Liver (tissue), 8 donors: ENCODE measurements at regions not wholly inside any gene's neighbourhood (a gene's known extent, or its start where the extent isn't known, plus 50 kb on each side); places are given as distances from the start of the nearest gene placed in this dataset.

ENCODE experiments used
- DNase-seq: peaks from one replicate; pipeline ENCODE4 v3.0.0-alpha.2; 2017; ENCODE audit warnings: low spot score
- H3K27ac ChIP-seq, 2 donors: one replicate each; pipeline ENCODE4 v1.7.0; 2013; ENCODE audit warnings: inconsistent platforms in 2 of 2, low read length in 2 of 2, control low read depth in 1 of 2, low read depth in 1 of 2, mild to moderate bottlenecking in 1 of 2
- H3K27me3 ChIP-seq, 4 donors: one replicate each; pipeline versions ENCODE4 v1.6.1 to v1.7.0; 2013; ENCODE audit warnings: low read length in 3 of 4, inconsistent platforms in 1 of 4, mild to moderate bottlenecking in 1 of 4, moderate library complexity in 1 of 4; ENCODE audit not compliant: control insufficient read depth in 4 of 4, insufficient read depth in 4 of 4
- H3K36me3 ChIP-seq, 4 donors: one replicate each; pipeline versions ENCODE4 v1.6.1 to v1.7.0; 2013; ENCODE audit warnings: low read length in 3 of 4, mild to moderate bottlenecking in 3 of 4, low read depth in 1 of 4, moderate library complexity in 1 of 4; ENCODE audit not compliant: control insufficient read depth in 4 of 4, insufficient read depth in 3 of 4
- H3K4me1 ChIP-seq, 4 donors: one replicate each; pipeline versions ENCODE4 v1.6.1 to v1.7.0; 2013; ENCODE audit warnings: low read length in 3 of 4, mild to moderate bottlenecking in 3 of 4, moderate library complexity in 1 of 4; ENCODE audit not compliant: control insufficient read depth in 4 of 4, insufficient read depth in 4 of 4
- H3K4me3 ChIP-seq, 3 donors: one replicate each; pipeline versions ENCODE4 v1.6.1 to v1.7.0; 2013; ENCODE audit warnings: low read length in 3 of 3, control low read depth in 1 of 3, low read depth in 1 of 3, mild to moderate bottlenecking in 1 of 3
- H3K9ac ChIP-seq, 2 donors: one replicate each; pipeline ENCODE4 v1.7.0; 2013; ENCODE audit warnings: low read length in 2 of 2, mild to moderate bottlenecking in 2 of 2, moderate library complexity in 2 of 2, control low read depth in 1 of 2, low read depth in 1 of 2
- H3K9me3 ChIP-seq, 4 donors: one replicate each; pipeline versions ENCODE4 v1.6.1 to v1.7.0; 2013; ENCODE audit warnings: low read length in 3 of 4; ENCODE audit not compliant: control insufficient read depth in 4 of 4
- EGR1 ChIP-seq, 2 donors: IDR thresholded peaks; 2 replicates each; pipeline ENCODE4 v1.6.1; 2016 to 2018; ENCODE audit warnings: antibody characterized with exemption in 2 of 2, low read depth in 2 of 2
- FOXA1 ChIP-seq: IDR thresholded peaks from 2 replicates; pipeline ENCODE4 v1.6.1; 2016; ENCODE audit warnings: antibody characterized with exemption
- FOXA2 ChIP-seq: IDR thresholded peaks from 2 replicates; pipeline ENCODE4 v1.6.1; 2016; ENCODE audit warnings: antibody characterized with exemption
- GABPA ChIP-seq, 2 donors: IDR thresholded peaks in 1 of 2; conservative IDR thresholded peaks in 1 of 2; 2 replicates each; pipeline ENCODE4 v1.6.1; 2016; ENCODE audit warnings: antibody characterized with exemption in 2 of 2, mild to moderate bottlenecking in 1 of 2, moderate library complexity in 1 of 2
- HNF4A ChIP-seq, 2 donors: conservative IDR thresholded peaks; 2 replicates each; pipeline ENCODE4 v1.6.1; 2016; ENCODE audit warnings: antibody characterized with exemption in 2 of 2, mild to moderate bottlenecking in 2 of 2
- HNF4G ChIP-seq: IDR thresholded peaks from 2 replicates; pipeline ENCODE4 v1.6.1; 2016; ENCODE audit warnings: antibody characterized with exemption
- JUND ChIP-seq, 2 donors: IDR thresholded peaks; 2 replicates each; pipeline ENCODE4 v1.6.1; 2016; ENCODE audit warnings: antibody characterized with exemption in 2 of 2
- NR2F2 ChIP-seq: IDR thresholded peaks from 2 replicates; pipeline ENCODE4 v1.6.1; 2016; ENCODE audit warnings: antibody characterized with exemption
- RAD21 ChIP-seq, 2 donors: IDR thresholded peaks; 2 replicates each; pipeline ENCODE4 v1.6.1; 2016; ENCODE audit warnings: antibody characterized with exemption in 2 of 2, mild to moderate bottlenecking in 2 of 2
- RXRA ChIP-seq, 2 donors: IDR thresholded peaks; 2 replicates each; pipeline ENCODE4 v1.6.1; 2017 to 2018; ENCODE audit warnings: antibody characterized with exemption in 2 of 2, mild to moderate bottlenecking in 1 of 2
- SP1 ChIP-seq: IDR thresholded peaks from 2 replicates; pipeline ENCODE4 v1.6.1; 2018; ENCODE audit warnings: antibody characterized with exemption, mild to moderate bottlenecking
- TAF1 ChIP-seq: conservative IDR thresholded peaks from 2 replicates; pipeline ENCODE4 v1.6.1; 2016; ENCODE audit warnings: antibody characterized with exemption, mild to moderate bottlenecking
- YY1 ChIP-seq: IDR thresholded peaks from 2 replicates; pipeline ENCODE4 v1.6.1; 2016; ENCODE audit warnings: antibody characterized with exemption, mild to moderate bottlenecking
- WGBS: extraction: QIAGEN DNeasy Blood & Tissue Kit; methylation state at CpG from one replicate; pipeline ENCODE4 v1.1.7; 2013; 5-methylcytosine and 5-hydroxymethylcytosine counted together
- TF ChIP-seq, protein P1 (sequence below): IDR thresholded peaks from 2 replicates; pipeline ENCODE4 v1.6.1; 2016; ENCODE audit warnings: antibody characterized with exemption
- TF ChIP-seq, protein P2 (sequence below): IDR thresholded peaks from 2 replicates; pipeline ENCODE4 v1.6.1; 2016; ENCODE audit warnings: antibody characterized with exemption
- TF ChIP-seq, protein P3 (sequence below): IDR thresholded peaks from 2 replicates; pipeline ENCODE4 v1.6.1; 2016; ENCODE audit warnings: antibody characterized with exemption
- TF ChIP-seq, protein P4 (sequence below): IDR thresholded peaks from 2 replicates; pipeline ENCODE4 v1.6.1; 2016; ENCODE audit warnings: antibody characterized with exemption, mild to moderate bottlenecking
- TF ChIP-seq, protein P5 (sequence below): fragments of 150-350 bp; IDR thresholded peaks from 2 replicates; pipeline ENCODE4 v1.5.1; 2017; ENCODE audit warnings: improper control_type of control experiment, low read depth, low read length; ENCODE audit not compliant: missing input control
- donor health status: healthy.
- donor health status: healthy.
- donor health status: healthy.
- donor health status: healthy.
- donor health status: healthy.

DNA sequence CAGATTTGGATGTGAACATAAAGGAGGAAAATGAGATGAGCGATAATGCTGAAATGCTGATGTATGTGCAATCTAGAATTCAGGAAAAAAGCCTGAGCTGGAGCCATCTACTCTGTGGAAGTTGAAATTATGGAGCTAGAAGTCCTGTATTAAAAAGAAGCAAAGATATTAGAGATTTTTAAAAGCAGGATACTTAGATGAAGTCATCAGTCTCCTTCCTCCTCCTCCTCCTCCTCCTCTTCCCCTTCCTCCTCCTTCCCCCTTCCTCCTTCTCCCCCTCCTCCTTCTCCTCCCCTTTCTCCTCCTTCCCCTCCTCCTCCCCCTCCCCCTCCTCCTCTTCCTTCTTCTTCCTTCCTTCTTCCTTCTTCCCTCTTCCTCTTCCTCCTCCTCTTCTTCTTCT is 823.8 kb upstream of the CA10 start:
- no peaks in the 10 kb centered on the region for H3K4me1 ChIP-seq
- WGBS: 88% methylated on average over 1 of the region's 1 CpG
- H3K9ac ChIP-seq: no peak overlapping the region
- no peak for DNase-seq
- H3K9me3 ChIP-seq: no peaks in the 10 kb centered on the region
- no peaks in the 10 kb centered on the region for H3K36me3 ChIP-seq
- H3K4me3 ChIP-seq: no peak overlapping the region
- H3K27me3 ChIP-seq: peaks cover 0 to 6% (median 3%) of the 10 kb centered on the region in 4 donors
- H3K27ac ChIP-seq: no peak overlapping the region
- TF ChIP-seq, protein P1, sequence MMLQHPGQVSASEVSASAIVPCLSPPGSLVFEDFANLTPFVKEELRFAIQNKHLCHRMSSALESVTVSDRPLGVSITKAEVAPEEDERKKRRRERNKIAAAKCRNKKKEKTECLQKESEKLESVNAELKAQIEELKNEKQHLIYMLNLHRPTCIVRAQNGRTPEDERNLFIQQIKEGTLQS: no peak
- TF ChIP-seq SP1: no peak
- TF ChIP-seq, protein P2, sequence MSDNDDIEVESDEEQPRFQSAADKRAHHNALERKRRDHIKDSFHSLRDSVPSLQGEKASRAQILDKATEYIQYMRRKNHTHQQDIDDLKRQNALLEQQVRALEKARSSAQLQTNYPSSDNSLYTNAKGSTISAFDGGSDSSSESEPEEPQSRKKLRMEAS: no peak
- TF ChIP-seq, protein P3, sequence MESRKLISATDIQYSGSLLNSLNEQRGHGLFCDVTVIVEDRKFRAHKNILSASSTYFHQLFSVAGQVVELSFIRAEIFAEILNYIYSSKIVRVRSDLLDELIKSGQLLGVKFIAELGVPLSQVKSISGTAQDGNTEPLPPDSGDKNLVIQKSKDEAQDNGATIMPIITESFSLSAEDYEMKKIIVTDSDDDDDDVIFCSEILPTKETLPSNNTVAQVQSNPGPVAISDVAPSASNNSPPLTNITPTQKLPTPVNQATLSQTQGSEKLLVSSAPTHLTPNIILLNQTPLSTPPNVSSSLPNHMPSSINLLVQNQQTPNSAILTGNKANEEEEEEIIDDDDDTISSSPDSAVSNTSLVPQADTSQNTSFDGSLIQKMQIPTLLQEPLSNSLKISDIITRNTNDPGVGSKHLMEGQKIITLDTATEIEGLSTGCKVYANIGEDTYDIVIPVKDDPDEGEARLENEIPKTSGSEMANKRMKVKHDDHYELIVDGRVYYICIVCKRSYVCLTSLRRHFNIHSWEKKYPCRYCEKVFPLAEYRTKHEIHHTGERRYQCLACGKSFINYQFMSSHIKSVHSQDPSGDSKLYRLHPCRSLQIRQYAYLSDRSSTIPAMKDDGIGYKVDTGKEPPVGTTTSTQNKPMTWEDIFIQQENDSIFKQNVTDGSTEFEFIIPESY: no peak
- no peak for TF ChIP-seq EGR1 (IDR thresholded peaks at IDR 0.05; ENCODE audit: low read depth in 2 of 2)
- no peak for TF ChIP-seq HNF4G
- no peak for TF ChIP-seq FOXA2
- no peak for TF ChIP-seq RXRA (IDR thresholded peaks at IDR 0.05)

DNA sequence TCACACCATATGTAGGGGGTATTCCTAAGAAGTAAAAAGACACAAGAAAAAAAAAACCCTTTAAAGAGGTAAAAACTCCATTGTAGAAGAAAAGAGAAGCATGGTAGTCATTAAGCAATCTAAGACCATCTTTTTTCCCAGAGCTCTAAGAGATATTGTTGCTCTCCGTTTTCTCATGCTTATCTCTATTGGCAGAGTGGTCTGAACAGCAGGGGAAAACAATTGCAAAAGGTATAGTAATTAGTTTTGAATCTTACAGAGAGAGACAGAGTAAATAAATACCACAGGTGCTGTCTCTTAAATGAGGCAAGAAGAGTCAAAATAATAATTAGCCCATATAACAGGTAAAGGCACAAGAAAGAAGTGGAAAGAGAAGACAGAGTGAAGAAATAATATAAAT is 821.4 kb upstream of the CA10 start:
- TF ChIP-seq, protein P4, sequence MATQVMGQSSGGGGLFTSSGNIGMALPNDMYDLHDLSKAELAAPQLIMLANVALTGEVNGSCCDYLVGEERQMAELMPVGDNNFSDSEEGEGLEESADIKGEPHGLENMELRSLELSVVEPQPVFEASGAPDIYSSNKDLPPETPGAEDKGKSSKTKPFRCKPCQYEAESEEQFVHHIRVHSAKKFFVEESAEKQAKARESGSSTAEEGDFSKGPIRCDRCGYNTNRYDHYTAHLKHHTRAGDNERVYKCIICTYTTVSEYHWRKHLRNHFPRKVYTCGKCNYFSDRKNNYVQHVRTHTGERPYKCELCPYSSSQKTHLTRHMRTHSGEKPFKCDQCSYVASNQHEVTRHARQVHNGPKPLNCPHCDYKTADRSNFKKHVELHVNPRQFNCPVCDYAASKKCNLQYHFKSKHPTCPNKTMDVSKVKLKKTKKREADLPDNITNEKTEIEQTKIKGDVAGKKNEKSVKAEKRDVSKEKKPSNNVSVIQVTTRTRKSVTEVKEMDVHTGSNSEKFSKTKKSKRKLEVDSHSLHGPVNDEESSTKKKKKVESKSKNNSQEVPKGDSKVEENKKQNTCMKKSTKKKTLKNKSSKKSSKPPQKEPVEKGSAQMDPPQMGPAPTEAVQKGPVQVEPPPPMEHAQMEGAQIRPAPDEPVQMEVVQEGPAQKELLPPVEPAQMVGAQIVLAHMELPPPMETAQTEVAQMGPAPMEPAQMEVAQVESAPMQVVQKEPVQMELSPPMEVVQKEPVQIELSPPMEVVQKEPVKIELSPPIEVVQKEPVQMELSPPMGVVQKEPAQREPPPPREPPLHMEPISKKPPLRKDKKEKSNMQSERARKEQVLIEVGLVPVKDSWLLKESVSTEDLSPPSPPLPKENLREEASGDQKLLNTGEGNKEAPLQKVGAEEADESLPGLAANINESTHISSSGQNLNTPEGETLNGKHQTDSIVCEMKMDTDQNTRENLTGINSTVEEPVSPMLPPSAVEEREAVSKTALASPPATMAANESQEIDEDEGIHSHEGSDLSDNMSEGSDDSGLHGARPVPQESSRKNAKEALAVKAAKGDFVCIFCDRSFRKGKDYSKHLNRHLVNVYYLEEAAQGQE: no peak
- TF ChIP-seq HNF4G (no peak), RXRA (IDR thresholded peaks at IDR 0.05) (no peak), FOXA2 (no peak), SP1 (no peak), RAD21 (IDR thresholded peaks at IDR 0.05) (no peak), YY1 (no peak), FOXA1 (no peak), JUND (IDR thresholded peaks at IDR 0.05) (no peak), EGR1 (IDR thresholded peaks at IDR 0.05; ENCODE audit: low read depth in 2 of 2) (no peak), NR2F2 (no peak), TAF1 (no peak), HNF4A (conservative IDR thresholded peaks at IDR 0.05) (no peak), GABPA (IDR thresholded peaks at IDR 0.05 in 1 of 2, conservative IDR thresholded peaks at IDR 0.05 in 1 of 2) (no peak)
- TF ChIP-seq, protein P5, sequence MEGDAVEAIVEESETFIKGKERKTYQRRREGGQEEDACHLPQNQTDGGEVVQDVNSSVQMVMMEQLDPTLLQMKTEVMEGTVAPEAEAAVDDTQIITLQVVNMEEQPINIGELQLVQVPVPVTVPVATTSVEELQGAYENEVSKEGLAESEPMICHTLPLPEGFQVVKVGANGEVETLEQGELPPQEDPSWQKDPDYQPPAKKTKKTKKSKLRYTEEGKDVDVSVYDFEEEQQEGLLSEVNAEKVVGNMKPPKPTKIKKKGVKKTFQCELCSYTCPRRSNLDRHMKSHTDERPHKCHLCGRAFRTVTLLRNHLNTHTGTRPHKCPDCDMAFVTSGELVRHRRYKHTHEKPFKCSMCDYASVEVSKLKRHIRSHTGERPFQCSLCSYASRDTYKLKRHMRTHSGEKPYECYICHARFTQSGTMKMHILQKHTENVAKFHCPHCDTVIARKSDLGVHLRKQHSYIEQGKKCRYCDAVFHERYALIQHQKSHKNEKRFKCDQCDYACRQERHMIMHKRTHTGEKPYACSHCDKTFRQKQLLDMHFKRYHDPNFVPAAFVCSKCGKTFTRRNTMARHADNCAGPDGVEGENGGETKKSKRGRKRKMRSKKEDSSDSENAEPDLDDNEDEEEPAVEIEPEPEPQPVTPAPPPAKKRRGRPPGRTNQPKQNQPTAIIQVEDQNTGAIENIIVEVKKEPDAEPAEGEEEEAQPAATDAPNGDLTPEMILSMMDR: no peak
- TF ChIP-seq, protein P1: no peak
- TF ChIP-seq, protein P2: no peak
- TF ChIP-seq, protein P3: no peak
- DNase-seq: no peak
- H3K9ac ChIP-seq: no peak overlapping the region
- WGBS: 16% methylated on average over 1 of the region's 1 CpG
- H3K4me3 ChIP-seq: no peak overlapping the region
- H3K27me3 ChIP-seq: peaks cover 0 to 8% (median 3%) of the 10 kb centered on the region in 4 donors
- H3K27ac ChIP-seq: no peak overlapping the region
- H3K36me3 ChIP-seq: no peaks in the 10 kb centered on the region
- H3K4me1 ChIP-seq: no peaks in the 10 kb centered on the region
- H3K9me3 ChIP-seq: no peaks in the 10 kb centered on the region
